Transverse colon (tissue), 4 donors: ENCODE measurements at regions not wholly inside any gene's neighbourhood (a gene's known extent, or its start where the extent isn't known, plus 50 kb on each side); places are given as distances from the start of the nearest gene placed in this dataset.

Experiments used
- EP300 ChIP-seq: sonication (generic); formaldehyde crosslinking; IDR thresholded peaks from one replicate; pipeline ENCODE4 v1.6.1; 2017; ENCODE audit warnings: antibody characterized with exemption, low read depth
- POLR2A ChIP-seq: fragments of 450-650 bp; IDR thresholded peaks from one replicate; pipeline ENCODE4 v1.6.1; 2016; ENCODE audit warnings: antibody characterized with exemption, mild to moderate bottlenecking, moderate library complexity
- POLR2AphosphoS5 ChIP-seq, 3 donors: sonication (generic); formaldehyde crosslinking; IDR thresholded peaks; one replicate each; pipeline ENCODE4 v1.6.1; 2016; ENCODE audit warnings: antibody characterized with exemption in 3 of 3
- TF ChIP-seq, protein P1 (sequence below), 5 experiments: fragments of 200-600 bp in 3 of 5; fragments of 450-650 bp in 2 of 5; sonication (generic) in 3 of 5; IDR thresholded peaks; 1 replicate in 2 of 5; 2 replicates in 3 of 5; pipeline ENCODE4 v1.5.1; 2016 to 2017; ENCODE audit warnings: antibody characterized with exemption in 5 of 5, inconsistent platforms in 3 of 5, mild to moderate bottlenecking in 2 of 5, moderate library complexity in 1 of 5

DNA sequence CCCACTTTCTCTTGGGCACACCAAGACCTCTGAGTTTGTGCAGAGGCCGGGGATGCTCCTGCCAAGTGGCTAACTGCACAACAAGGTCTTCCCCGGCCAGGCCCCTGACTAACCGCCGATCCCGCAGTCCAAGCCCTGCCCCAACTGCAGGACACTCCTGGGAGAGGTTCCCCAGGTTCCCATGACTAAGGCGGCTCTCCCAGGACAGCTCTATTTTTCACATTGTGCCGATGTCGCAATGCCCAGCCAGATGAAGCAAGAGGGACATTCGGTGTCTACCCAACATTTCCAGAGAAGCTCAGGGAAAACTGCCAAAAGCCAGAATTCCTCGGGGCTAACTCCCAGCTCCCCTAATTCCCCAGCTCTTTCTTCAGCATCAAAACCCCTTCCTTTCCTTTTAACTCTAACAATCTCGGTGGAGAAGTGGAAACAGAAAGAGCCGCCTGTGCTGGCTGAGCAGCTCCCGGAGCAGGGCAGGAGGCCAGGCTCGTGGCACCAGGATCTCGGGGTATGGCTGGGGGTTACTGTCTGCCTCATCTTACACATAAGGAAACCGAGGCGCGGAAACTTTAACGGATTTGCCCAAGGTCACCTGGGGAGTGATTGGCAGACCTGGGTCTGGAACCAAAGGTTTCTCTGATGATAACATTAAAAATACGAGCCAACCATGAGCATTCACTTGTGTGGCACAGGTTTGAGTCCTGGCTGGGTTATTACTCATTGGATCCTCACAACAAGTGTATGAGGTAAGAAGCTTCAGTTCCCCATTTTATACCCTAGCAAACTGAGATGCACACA lies 318.2 kb downstream of the BCL11B start:
- TF ChIP-seq POLR2AphosphoS5 (IDR thresholded peaks at IDR 0.05) (peak in 1 of 3 donors; percentile 42), POLR2A (no peak), EP300 (no peak)
- TF ChIP-seq, protein P1, sequence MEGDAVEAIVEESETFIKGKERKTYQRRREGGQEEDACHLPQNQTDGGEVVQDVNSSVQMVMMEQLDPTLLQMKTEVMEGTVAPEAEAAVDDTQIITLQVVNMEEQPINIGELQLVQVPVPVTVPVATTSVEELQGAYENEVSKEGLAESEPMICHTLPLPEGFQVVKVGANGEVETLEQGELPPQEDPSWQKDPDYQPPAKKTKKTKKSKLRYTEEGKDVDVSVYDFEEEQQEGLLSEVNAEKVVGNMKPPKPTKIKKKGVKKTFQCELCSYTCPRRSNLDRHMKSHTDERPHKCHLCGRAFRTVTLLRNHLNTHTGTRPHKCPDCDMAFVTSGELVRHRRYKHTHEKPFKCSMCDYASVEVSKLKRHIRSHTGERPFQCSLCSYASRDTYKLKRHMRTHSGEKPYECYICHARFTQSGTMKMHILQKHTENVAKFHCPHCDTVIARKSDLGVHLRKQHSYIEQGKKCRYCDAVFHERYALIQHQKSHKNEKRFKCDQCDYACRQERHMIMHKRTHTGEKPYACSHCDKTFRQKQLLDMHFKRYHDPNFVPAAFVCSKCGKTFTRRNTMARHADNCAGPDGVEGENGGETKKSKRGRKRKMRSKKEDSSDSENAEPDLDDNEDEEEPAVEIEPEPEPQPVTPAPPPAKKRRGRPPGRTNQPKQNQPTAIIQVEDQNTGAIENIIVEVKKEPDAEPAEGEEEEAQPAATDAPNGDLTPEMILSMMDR (IDR thresholded peaks at IDR 0.05), result no peak
